AG04450 (cell line): ENCODE measurements at regions not wholly inside any gene's neighbourhood (a gene's known extent, or its start where the extent isn't known, plus 50 kb on each side); places are given as distances from the start of the nearest gene placed in this dataset.

ENCODE experiments used
- CTCF ChIA-PET: fragments of 300-600, 350-600 bp; formaldehyde crosslinking; extraction: SDS; loops from one replicate; lab custom pipeline; 2022; ENCODE audit warnings: antibody characterized with exemption, inconsistent platforms; lab: Charles Lee
- POLR2A ChIA-PET: fragments of 350-600 bp; formaldehyde crosslinking; extraction: SDS; loops from one replicate; lab custom pipeline; 2021; ENCODE audit warnings: antibody characterized with exemption, inconsistent platforms; lab: Yijun Ruan, JAX
- DNase-seq: peaks from one replicate; pipeline ENCODE4 v3.0.0-alpha.2; 2011; ENCODE audit warnings: low read depth, low spot score
- H3K27ac ChIP-seq: one replicate; pipeline ENCODE4 v1.5.1; 2012; ENCODE audit warnings: low read depth, low read length, control low read depth
- H3K27me3 ChIP-seq: one replicate; pipeline ENCODE4 v1.6.0; 2012; ENCODE audit warnings: low read length; ENCODE audit not compliant: control insufficient read depth, insufficient read depth
- H3K4me3 ChIP-seq: 2 replicates; pipeline ENCODE4 v1.5.1; 2011; ENCODE audit warnings: mild to moderate bottlenecking, low read depth, low read length, control low read depth
- H3K9me3 ChIP-seq: 2 replicates; pipeline ENCODE4 v1.5.1; 2012; ENCODE audit warnings: low read length; ENCODE audit not compliant: control insufficient read depth, insufficient read depth
- TF ChIP-seq, protein P1 (sequence below): IDR thresholded peaks from 2 replicates; pipeline ENCODE4 v1.5.1; 2011; ENCODE audit warnings: low read depth, low read length, control low read depth, inconsistent platforms

DNA sequence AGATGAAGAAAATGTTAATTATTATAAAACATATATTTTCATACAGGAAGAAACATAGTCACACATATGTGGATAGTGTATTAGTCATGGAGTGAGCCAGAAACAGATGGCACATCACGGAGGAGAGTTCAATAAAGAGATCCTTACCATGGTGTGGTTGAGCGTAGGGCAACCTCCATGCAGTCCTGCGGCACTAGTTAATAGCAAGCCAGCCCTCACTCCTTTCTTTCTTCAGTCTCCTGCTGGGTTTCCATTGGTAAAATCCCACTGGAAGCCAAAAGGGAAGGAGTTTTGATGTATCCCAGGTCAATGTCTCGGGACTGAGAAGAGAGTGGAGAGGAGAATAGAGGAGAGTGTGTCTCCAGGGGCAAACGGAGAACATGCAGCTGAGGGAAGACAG lies 328.1 kb downstream of the NR4A2 start:
- Histone ChIP-seq H3K9me3 (peaks cover 24% of the 10 kb centered on the region), H3K4me3 (no peak overlapping the region), H3K27ac (no peak overlapping the region), H3K27me3 (no peaks in the 10 kb centered on the region)
- TF ChIP-seq, protein P1, sequence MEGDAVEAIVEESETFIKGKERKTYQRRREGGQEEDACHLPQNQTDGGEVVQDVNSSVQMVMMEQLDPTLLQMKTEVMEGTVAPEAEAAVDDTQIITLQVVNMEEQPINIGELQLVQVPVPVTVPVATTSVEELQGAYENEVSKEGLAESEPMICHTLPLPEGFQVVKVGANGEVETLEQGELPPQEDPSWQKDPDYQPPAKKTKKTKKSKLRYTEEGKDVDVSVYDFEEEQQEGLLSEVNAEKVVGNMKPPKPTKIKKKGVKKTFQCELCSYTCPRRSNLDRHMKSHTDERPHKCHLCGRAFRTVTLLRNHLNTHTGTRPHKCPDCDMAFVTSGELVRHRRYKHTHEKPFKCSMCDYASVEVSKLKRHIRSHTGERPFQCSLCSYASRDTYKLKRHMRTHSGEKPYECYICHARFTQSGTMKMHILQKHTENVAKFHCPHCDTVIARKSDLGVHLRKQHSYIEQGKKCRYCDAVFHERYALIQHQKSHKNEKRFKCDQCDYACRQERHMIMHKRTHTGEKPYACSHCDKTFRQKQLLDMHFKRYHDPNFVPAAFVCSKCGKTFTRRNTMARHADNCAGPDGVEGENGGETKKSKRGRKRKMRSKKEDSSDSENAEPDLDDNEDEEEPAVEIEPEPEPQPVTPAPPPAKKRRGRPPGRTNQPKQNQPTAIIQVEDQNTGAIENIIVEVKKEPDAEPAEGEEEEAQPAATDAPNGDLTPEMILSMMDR = no peak
- ChIA-PET POLR2A (no interaction called here), CTCF (no interaction called here)
- DNase-seq = no peak

DNA sequence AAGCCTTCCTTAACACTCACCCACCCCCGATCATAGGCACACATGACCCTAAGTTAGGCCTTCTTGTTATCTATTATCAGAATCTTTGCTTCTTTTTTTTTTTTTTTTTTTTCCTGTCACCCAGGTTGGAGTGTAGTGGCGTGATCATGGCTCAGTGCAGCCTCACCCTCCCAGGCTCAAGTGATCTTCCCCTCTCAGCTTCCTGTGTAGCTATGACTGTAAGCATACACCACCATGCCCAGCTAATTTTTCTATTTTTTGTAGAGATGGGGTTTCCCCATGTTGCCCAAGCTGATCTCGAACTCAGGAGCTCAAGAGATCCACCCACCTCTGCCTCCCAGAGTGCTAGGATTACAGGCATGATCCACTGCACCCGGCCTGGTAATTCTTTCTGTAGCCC lies 328.7 kb downstream of the NR4A2 start:
- POLR2A ChIA-PET = no interaction called here
- Histone ChIP-seq H3K9me3 (peaks cover 24% of the 10 kb centered on the region), H3K4me3 (no peak overlapping the region), H3K27me3 (no peaks in the 10 kb centered on the region), H3K27ac (no peak overlapping the region)
- no peak for DNase-seq
- TF ChIP-seq, protein P1 = no peak
- CTCF ChIA-PET = no interaction called here

- CTCF ChIA-PET = no interaction called here
- H3K27ac ChIP-seq = no peak overlapping the region
- no peak for DNase-seq
- TF ChIP-seq, protein P1 = no peak
- H3K4me3 ChIP-seq = no peak overlapping the region
- POLR2A ChIA-PET = no interaction called here
- H3K27me3 ChIP-seq = no peaks in the 10 kb centered on the region
- H3K9me3 ChIP-seq = peaks cover 18% of the 10 kb centered on the region
Measured at GRCh38 chr2:156001851-156002250, 330.7 kb downstream of the NR4A2 start.

GRCh38 chr2:155997538-155997937 lies 335.0 kb downstream of the NR4A2 start:
- ChIA-PET CTCF (no interaction called here), POLR2A (no interaction called here)
- DNase-seq = no peak
- Histone ChIP-seq H3K27me3 (no peaks in the 10 kb centered on the region), H3K4me3 (no peak overlapping the region), H3K9me3 (0 out of 2 replicates have a peak, but pooled peaks cover 3% of the 10 kb centered on the region), H3K27ac (no peak overlapping the region)
- TF ChIP-seq, protein P1 = no peak

DNA sequence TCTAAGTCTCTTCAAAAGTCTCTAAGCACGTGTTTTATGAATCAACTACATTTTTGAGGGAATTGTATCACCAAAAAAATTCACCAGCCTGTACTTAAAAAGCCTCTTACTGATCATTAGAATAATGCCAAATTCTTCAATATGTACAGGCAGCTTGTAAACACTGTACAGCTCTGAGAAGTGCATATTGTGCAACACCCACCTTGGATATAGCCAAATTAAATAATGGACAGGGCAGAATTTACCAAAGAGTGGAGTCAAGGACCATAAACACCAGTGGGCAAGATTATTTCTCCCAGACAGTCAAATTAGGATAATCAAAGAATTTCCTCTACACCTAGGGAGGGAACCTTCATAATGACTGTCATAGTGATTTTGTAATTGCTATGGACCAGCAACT lies 338.2 kb downstream of the NR4A2 start:
- CTCF ChIA-PET = no interaction called here
- H3K27me3 ChIP-seq = no peaks in the 10 kb centered on the region
- DNase-seq = no peak
- TF ChIP-seq, protein P1 = no peak
- H3K27ac ChIP-seq = no peak overlapping the region
- 0 out of 2 replicates have a peak, but pooled peaks cover 3% of the 10 kb centered on the region for H3K9me3 ChIP-seq
- POLR2A ChIA-PET = no interaction called here
- no peak overlapping the region for H3K4me3 ChIP-seq
